Gastrocnemius medialis (tissue), 4 donors: ENCODE measurements at regions not wholly inside any gene's neighbourhood (a gene's known extent, or its start where the extent isn't known, plus 50 kb on each side); places are given as distances from the start of the nearest gene placed in this dataset.

Experiments
- POLR2A ChIP-seq, 2 donors: fragments of 450-650 bp; IDR thresholded peaks; one replicate each; pipeline ENCODE4 v1.6.1; 2017; ENCODE audit warnings: antibody characterized with exemption in 2 of 2, mild to moderate bottlenecking in 2 of 2, moderate library complexity in 2 of 2
- TF ChIP-seq, protein P1 (sequence below), 5 experiments: fragments of 450-650 bp in 3 of 5; fragments of 200-600 bp in 2 of 5; sonication (generic) in 2 of 5; IDR thresholded peaks in 4 of 5; conservative IDR thresholded peaks in 1 of 5; 1 replicate in 4 of 5; 2 replicates in 1 of 5; pipeline ENCODE4 v1.5.1; 2016 to 2019; ENCODE audit warnings: antibody characterized with exemption in 5 of 5, mild to moderate bottlenecking in 3 of 5, moderate library complexity in 3 of 5

DNA sequence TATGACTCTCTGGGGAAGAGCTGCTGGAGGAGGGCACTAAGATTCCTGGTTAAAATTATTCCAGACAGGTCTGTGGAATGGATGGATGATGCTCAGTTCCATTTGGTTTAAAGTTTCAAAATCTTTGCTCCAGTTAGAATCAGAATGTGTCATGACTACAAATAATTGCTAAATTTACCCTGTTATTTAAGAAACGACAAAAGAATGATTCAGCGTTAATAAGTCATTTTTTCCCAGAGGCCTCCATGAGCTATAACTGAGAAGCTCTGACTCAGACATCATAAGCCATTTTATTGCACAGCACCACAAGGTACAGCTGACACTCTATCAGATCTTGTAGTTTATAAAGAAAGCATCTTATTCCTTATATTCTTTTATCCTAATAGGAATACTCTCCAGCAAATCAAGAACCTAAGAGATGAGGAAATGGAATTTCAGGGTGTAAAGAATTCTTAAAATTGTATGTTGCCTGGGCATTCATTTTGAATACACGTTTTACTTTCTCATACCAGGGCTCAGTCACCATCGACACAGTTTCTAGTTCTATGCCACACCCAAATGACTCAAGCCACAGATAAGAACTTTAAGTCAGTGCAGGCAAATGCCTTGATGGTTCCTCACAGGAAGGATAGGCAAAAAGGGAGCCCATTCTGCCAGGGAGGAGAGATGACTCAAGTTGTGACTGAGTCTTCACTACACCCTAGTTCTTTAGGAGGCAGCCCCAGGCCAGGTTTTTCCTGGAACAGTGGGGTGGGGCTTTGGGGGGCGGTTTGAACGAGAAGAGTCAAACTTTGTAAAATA lies 636.0 kb downstream of the MMUT start:
- no peak for TF ChIP-seq POLR2A (IDR thresholded peaks at IDR 0.05)
- TF ChIP-seq, protein P1, sequence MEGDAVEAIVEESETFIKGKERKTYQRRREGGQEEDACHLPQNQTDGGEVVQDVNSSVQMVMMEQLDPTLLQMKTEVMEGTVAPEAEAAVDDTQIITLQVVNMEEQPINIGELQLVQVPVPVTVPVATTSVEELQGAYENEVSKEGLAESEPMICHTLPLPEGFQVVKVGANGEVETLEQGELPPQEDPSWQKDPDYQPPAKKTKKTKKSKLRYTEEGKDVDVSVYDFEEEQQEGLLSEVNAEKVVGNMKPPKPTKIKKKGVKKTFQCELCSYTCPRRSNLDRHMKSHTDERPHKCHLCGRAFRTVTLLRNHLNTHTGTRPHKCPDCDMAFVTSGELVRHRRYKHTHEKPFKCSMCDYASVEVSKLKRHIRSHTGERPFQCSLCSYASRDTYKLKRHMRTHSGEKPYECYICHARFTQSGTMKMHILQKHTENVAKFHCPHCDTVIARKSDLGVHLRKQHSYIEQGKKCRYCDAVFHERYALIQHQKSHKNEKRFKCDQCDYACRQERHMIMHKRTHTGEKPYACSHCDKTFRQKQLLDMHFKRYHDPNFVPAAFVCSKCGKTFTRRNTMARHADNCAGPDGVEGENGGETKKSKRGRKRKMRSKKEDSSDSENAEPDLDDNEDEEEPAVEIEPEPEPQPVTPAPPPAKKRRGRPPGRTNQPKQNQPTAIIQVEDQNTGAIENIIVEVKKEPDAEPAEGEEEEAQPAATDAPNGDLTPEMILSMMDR (IDR thresholded peaks at IDR 0.05 in 4 of 5, conservative IDR thresholded peaks at IDR 0.05 in 1 of 5) = no peak
